ENCODE measurements at regions not wholly inside any gene's neighbourhood (a gene's known extent, or its start where the extent isn't known, plus 50 kb on each side); places are given as distances from the start of the nearest gene placed in this dataset.
A peak's percentile ranks its signal among the peaks of the same experiment; 100 is the strongest.

DNA sequence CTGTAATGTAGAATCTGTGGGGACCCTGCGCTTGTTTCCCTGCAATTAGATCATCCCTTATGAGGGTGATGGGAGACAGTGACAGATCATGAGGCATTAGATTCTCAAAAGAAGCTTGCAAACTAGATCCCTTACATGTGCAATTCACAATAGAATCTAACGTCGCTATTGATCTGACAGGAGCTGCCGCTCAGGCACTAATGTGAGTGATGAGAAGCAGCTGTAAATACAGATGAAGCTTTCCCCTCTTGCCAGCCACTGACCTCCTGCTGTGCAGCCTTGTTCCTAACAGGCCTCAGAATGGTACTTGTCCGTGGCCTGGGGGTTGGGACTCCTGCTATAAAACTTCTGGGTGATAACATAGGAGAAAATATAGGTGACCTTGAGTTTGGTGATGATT is 1076.8 kb downstream of the PDHA2 start:
- no peak overlapping the region for H3K4me3 Mint-ChIP-seq
- no peaks in the 10 kb centered on the region for H3K36me3 Mint-ChIP-seq (ENCODE audit: low read depth)
- no peak for TF ChIP-seq CTCF (conservative IDR thresholded peaks at IDR 0.05)
- no peaks in the 10 kb centered on the region for H3K4me1 Mint-ChIP-seq
- H3K27me3 Mint-ChIP-seq (ENCODE audit: low read depth): no peaks in the 10 kb centered on the region
- peaks cover 2% of the 10 kb centered on the region for H3K9me3 Mint-ChIP-seq
- peak; percentile 1 for DNase-seq (ENCODE audit: low read depth, low spot score)
- no peak overlapping the region for H3K27ac Mint-ChIP-seq (ENCODE audit: unreplicated experiment)

- H3K27ac Mint-ChIP-seq (ENCODE audit: unreplicated experiment): no peak overlapping the region
These were observed 1097.0 kb downstream of the PDHA2 start for GRCh38 chr4:96936886-96937285.

DNA sequence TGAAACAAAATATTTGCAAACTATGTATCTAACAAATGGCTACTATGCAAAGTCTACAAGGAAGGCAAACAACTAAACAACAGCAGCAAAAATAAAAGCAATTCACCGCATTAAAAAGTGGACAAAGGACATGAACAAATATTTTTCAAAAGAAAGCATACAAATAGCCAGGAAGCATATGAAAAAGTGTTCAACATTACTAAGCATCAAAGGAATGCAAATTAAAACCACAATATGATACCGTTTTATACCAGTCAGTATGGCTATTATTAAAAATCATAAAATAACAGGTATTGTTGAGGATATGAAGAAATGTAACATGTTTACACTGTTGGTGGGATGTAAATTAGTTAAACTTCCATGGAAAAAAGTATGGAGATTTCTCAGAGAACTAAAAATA is 1106.7 kb downstream of the PDHA2 start:
- no peak overlapping the region for H3K27ac Mint-ChIP-seq (ENCODE audit: unreplicated experiment)
- no peaks in the 10 kb centered on the region for H3K27me3 Mint-ChIP-seq (ENCODE audit: low read depth)
- H3K9me3 Mint-ChIP-seq: no peaks in the 10 kb centered on the region
- no peak for TF ChIP-seq CTCF (conservative IDR thresholded peaks at IDR 0.05)
- H3K36me3 Mint-ChIP-seq (ENCODE audit: low read depth): no peaks in the 10 kb centered on the region
- no peak for DNase-seq (ENCODE audit: low read depth, low spot score)
- H3K4me1 Mint-ChIP-seq: peaks cover 9% of the 10 kb centered on the region
- no peak overlapping the region for H3K4me3 Mint-ChIP-seq

More at GRCh38 chr4:96936886-96937285, 1097.0 kb downstream of the PDHA2 start:
- no peak for DNase-seq (ENCODE audit: low read depth, low spot score)
- Mint-ChIP-seq H3K36me3 (ENCODE audit: low read depth) (no peaks in the 10 kb centered on the region), H3K9me3 (peaks cover 5% of the 10 kb centered on the region), H3K27me3 (ENCODE audit: low read depth) (no peaks in the 10 kb centered on the region), H3K4me1 (no peaks in the 10 kb centered on the region), H3K4me3 (no peak overlapping the region)
- no peak for TF ChIP-seq CTCF (conservative IDR thresholded peaks at IDR 0.05)

DNA sequence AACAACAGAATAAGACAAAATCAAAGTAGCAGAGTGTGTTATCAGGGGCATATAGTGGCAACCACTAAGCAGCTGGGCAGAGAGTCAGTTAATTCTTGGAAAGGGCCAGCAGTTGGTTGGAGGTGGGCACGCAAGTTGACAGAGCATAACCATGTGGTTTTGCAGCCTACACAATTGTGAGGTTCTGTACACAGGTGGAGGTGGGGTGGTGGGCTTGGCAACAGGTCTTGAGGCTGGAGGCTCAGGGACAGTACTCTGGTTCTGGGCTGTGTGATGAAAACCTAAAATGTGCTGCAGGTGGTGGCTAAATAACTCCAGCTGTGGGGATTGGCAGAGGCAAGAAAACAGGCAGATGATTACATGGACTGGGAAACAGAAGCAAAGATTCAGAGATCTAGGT is 1112.7 kb downstream of the PDHA2 start:
- no peak overlapping the region for H3K4me3 Mint-ChIP-seq
- H3K4me1 Mint-ChIP-seq: no peaks in the 10 kb centered on the region
- H3K27me3 Mint-ChIP-seq (ENCODE audit: low read depth): no peaks in the 10 kb centered on the region
- DNase-seq (ENCODE audit: low read depth, low spot score): no peak
- H3K36me3 Mint-ChIP-seq (ENCODE audit: low read depth): no peaks in the 10 kb centered on the region
- no peaks in the 10 kb centered on the region for H3K9me3 Mint-ChIP-seq
- TF ChIP-seq CTCF (conservative IDR thresholded peaks at IDR 0.05): no peak
- H3K27ac Mint-ChIP-seq (ENCODE audit: unreplicated experiment): no peak overlapping the region

- Mint-ChIP-seq H3K27me3 (ENCODE audit: low read depth) (no peaks in the 10 kb centered on the region), H3K4me1 (no peaks in the 10 kb centered on the region), H3K4me3 (no peak overlapping the region), H3K9me3 (no peaks in the 10 kb centered on the region), H3K36me3 (ENCODE audit: low read depth) (no peaks in the 10 kb centered on the region), H3K27ac (ENCODE audit: unreplicated experiment) (no peak overlapping the region)
- DNase-seq (ENCODE audit: low read depth, low spot score): no peak
- no peak for TF ChIP-seq CTCF (conservative IDR thresholded peaks at IDR 0.05)
These were observed 1115.3 kb downstream of the PDHA2 start for GRCh38 chr4:96955226-96955625.

- Mint-ChIP-seq H3K36me3 (ENCODE audit: low read depth) (no peaks in the 10 kb centered on the region), H3K27ac (ENCODE audit: unreplicated experiment) (no peak overlapping the region), H3K4me3 (no peak overlapping the region), H3K4me1 (no peaks in the 10 kb centered on the region), H3K27me3 (ENCODE audit: low read depth) (no peaks in the 10 kb centered on the region), H3K9me3 (no peaks in the 10 kb centered on the region)
- no peak for TF ChIP-seq CTCF (conservative IDR thresholded peaks at IDR 0.05)
- no peak for DNase-seq (ENCODE audit: low read depth, low spot score)
These were observed 1115.8 kb downstream of the PDHA2 start for GRCh38 chr4:96955691-96956090.

Data from neural crest cell (in vitro differentiated cells).